SK-N-SH (cell line): ENCODE measurements at regions not wholly inside any gene's neighbourhood (a gene's known extent, or its start where the extent isn't known, plus 50 kb on each side); places are given as distances from the start of the nearest gene placed in this dataset.

ENCODE experiments used
- CTCF ChIA-PET: fragments of 300-600, 350-600 bp; formaldehyde crosslinking; extraction: SDS; loops from one replicate; lab custom pipeline; 2021; lab: Yijun Ruan, JAX
- POLR2A ChIA-PET: fragments of 350-600 bp; sonication (Branson Sonifier 250); formaldehyde crosslinking; extraction: SDS; loops from one replicate; lab custom pipeline; 2020; ENCODE audit warnings: antibody characterized with exemption, inconsistent platforms; lab: Yijun Ruan, JAX
- DNase-seq: peaks from one replicate; pipeline ENCODE4 v3.0.0; 2012
- H2AFZ ChIP-seq: fragments of 200-600 bp; sonication (generic); 2 replicates; pipeline ENCODE4 v1.8.1; 2016; ENCODE audit warnings: antibody characterized with exemption, mild to moderate bottlenecking, low read depth
- H3F3A ChIP-seq: fragments of 200-600 bp; sonication (generic); replicated peaks from 2 replicates; pipeline ENCODE3; 2016; ENCODE audit warnings: antibody characterized with exemption, mild to moderate bottlenecking; ENCODE audit not compliant: insufficient read depth
- H3K27ac ChIP-seq, 2 experiments: fragments of 200-500 bp in 1 of 2; fragments of 200-600 bp in 1 of 2; sonication (Bioruptor generic) in 1 of 2; sonication (generic), shearing (Covaris generic) in 1 of 2; 2 replicates each; pipeline versions ENCODE4 v1.5.1 to v1.6.1; 2014 to 2016; ENCODE audit warnings: low read depth in 2 of 2, inconsistent platforms in 1 of 2, low read length in 1 of 2, mild to moderate bottlenecking in 1 of 2, mixed read lengths in 1 of 2
- H3K27me3 ChIP-seq: fragments of 200-600 bp; sonication (generic), shearing (Covaris generic); 2 replicates; pipeline ENCODE4 v1.6.1; 2016; ENCODE audit warnings: mixed run types; ENCODE audit not compliant: insufficient read depth
- H3K36me3 ChIP-seq, 2 experiments: fragments of 200-500 bp in 1 of 2; fragments of 200-600 bp in 1 of 2; sonication (Bioruptor generic) in 1 of 2; sonication (generic) in 1 of 2; replicated peaks in 1 of 2; 2 replicates each; pipeline versions ENCODE3 to v1.5.1; 2014 to 2016; ENCODE audit warnings: low read length in 1 of 2, mild to moderate bottlenecking in 1 of 2; ENCODE audit not compliant: insufficient read depth in 2 of 2, control insufficient read depth in 1 of 2
- H3K4me1 ChIP-seq, 2 experiments: fragments of 200-500 bp in 1 of 2; fragments of 200-600 bp in 1 of 2; sonication (Bioruptor generic) in 1 of 2; sonication (generic), shearing (Covaris generic) in 1 of 2; 2 replicates each; pipeline versions ENCODE4 v1.5.1 to v1.6.1; 2014 to 2016; ENCODE audit warnings: low read depth in 1 of 2, low read length in 1 of 2, mixed run types in 1 of 2; ENCODE audit not compliant: insufficient read depth in 2 of 2, control insufficient read depth in 1 of 2
- H3K4me2 ChIP-seq: fragments of 200-600 bp; sonication (generic), shearing (Covaris generic); 2 replicates; pipeline ENCODE4 v1.6.1; 2017; ENCODE audit warnings: mixed run types
- H3K4me3 ChIP-seq, 2 experiments: fragments of 200-500 bp in 1 of 2; fragments of 200-600 bp in 1 of 2; sonication (Bioruptor generic) in 1 of 2; sonication (generic), shearing (Covaris generic) in 1 of 2; 2 replicates each; pipeline versions ENCODE4 v1.5.1 to v1.8.1; 2014 to 2016; ENCODE audit warnings: low read depth in 2 of 2, inconsistent platforms in 1 of 2, low read length in 1 of 2, mild to moderate bottlenecking in 1 of 2, mixed read lengths in 1 of 2, moderate library complexity in 1 of 2
- H3K79me2 ChIP-seq: fragments of 200-600 bp; sonication (generic); 2 replicates; pipeline ENCODE4 v1.8.1; 2017; ENCODE audit warnings: mild to moderate bottlenecking; ENCODE audit not compliant: insufficient read depth
- H3K9ac ChIP-seq: fragments of 200-600 bp; sonication (generic); 2 replicates; pipeline ENCODE4 v1.6.1; 2017; ENCODE audit warnings: mixed run types
- H3K9me2 ChIP-seq: fragments of 200-600 bp; sonication (generic); 2 replicates; pipeline ENCODE4 v1.6.1; 2017; ENCODE audit warnings: mixed run types
- H3K9me3 ChIP-seq: fragments of 200-600 bp; sonication (generic); 2 replicates; pipeline ENCODE4 v1.6.1; 2017; ENCODE audit warnings: mixed run types, mild to moderate bottlenecking, moderate library complexity
- H4K20me1 ChIP-seq: fragments of 200-600 bp; sonication (generic); 2 replicates; pipeline ENCODE4 v1.6.1; 2017; ENCODE audit warnings: mild to moderate bottlenecking, mixed run types; ENCODE audit not compliant: insufficient read depth
- ELF1 ChIP-seq: IDR thresholded peaks from 2 replicates; pipeline ENCODE4 v1.4.0; 2012
- FOSL2 ChIP-seq: IDR thresholded peaks from 2 replicates; pipeline ENCODE4 v1.4.0; 2012; ENCODE audit warnings: low read depth, mild to moderate bottlenecking, moderate library complexity, borderline replicate concordance
- GATA2 ChIP-seq: sonication (generic); formaldehyde crosslinking; IDR thresholded peaks from 2 replicates; pipeline ENCODE4 v1.5.0; 2020; ENCODE audit warnings: mild to moderate bottlenecking, missing genetic modification reagents
- MEF2A ChIP-seq: IDR thresholded peaks from 2 replicates; pipeline ENCODE4 v1.4.0; 2012; ENCODE audit warnings: low read depth, borderline replicate concordance
- POLR2AphosphoS5 ChIP-seq: IDR thresholded peaks from 2 replicates; pipeline ENCODE4 v1.6.1; 2012; ENCODE audit warnings: low read depth, low read length
- RCOR1 ChIP-seq: fragments of 150-350 bp; IDR thresholded peaks from 2 replicates; pipeline ENCODE4 v1.6.1; 2017; ENCODE audit warnings: antibody characterized with exemption, low read length
- TCF12 ChIP-seq: IDR thresholded peaks from 2 replicates; pipeline ENCODE4 v1.4.0; 2012
- WGBS: methylation state at CpG from one replicate; pipeline ENCODE4 v1.1.6; 2017; ENCODE audit warnings: low lambda C conversion rate; 5-methylcytosine and 5-hydroxymethylcytosine counted together
- TF ChIP-seq, protein P1 (sequence below): IDR thresholded peaks from 2 replicates; pipeline ENCODE4 v1.4.0; 2012; ENCODE audit warnings: low read depth, borderline replicate concordance
- TF ChIP-seq, protein P2 (sequence below): IDR thresholded peaks from 2 replicates; pipeline ENCODE4; 2012
- TF ChIP-seq, protein P3 (sequence below): IDR thresholded peaks from 2 replicates; pipeline ENCODE4 v1.4.0; 2012; ENCODE audit warnings: low read depth
- TF ChIP-seq, protein P4 (sequence below): IDR thresholded peaks from 2 replicates; pipeline ENCODE4 v1.4.0; 2012; ENCODE audit warnings: low read depth, borderline replicate concordance

DNA sequence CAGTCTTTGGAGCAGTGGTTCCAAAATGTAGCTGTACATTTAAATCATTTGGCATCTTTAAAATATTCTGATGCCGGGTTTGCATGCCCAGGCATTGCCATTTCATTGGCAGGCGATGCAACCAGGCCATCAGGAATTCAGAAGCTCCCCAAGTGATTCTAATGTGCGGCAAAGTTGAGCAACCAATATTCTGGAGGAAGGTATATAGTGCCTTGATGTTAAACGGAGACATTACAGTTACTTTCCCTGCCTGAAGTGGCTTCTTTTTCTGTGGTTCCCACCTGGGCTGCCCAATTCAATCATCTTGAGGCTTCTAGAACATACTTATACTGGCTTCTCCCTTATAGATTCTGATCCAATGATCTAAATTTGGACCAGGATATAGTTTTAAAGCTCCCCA, 68.7 kb upstream of the PGM2 start (continued):
- TF ChIP-seq, protein P1, sequence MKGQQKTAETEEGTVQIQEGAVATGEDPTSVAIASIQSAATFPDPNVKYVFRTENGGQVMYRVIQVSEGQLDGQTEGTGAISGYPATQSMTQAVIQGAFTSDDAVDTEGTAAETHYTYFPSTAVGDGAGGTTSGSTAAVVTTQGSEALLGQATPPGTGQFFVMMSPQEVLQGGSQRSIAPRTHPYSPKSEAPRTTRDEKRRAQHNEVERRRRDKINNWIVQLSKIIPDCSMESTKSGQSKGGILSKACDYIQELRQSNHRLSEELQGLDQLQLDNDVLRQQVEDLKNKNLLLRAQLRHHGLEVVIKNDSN: no peak
- no peak for TF ChIP-seq ELF1
- TF ChIP-seq, protein P2, sequence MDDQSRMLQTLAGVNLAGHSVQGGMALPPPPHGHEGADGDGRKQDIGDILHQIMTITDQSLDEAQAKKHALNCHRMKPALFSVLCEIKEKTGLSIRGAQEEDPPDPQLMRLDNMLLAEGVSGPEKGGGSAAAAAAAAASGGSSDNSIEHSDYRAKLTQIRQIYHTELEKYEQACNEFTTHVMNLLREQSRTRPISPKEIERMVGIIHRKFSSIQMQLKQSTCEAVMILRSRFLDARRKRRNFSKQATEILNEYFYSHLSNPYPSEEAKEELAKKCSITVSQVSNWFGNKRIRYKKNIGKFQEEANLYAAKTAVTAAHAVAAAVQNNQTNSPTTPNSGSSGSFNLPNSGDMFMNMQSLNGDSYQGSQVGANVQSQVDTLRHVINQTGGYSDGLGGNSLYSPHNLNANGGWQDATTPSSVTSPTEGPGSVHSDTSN: no peak
- no peak for TF ChIP-seq TCF12
- no peak for TF ChIP-seq MEF2A

DNA sequence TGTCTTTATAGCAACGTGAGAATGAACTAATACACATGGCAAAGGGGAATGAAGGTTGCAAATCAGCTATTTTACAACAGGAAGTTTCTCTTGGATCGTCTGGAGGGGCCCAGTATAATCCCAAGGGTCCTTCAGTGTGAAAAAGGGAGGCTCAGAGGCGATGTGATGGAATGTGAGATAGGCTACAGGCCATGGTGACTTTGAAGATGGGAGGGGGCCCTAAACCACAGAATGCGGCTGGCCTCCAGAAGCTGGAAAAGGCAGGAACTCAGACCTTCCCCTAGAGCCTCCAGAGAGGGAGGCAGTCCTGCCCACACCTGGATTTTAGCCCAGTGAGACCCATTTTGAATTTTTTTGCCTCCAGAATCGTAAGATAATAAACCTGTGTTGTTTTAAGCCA, 69.4 kb upstream of the PGM2 start:
- Histone ChIP-seq H3K27ac (no peak overlapping the region), H4K20me1 (no peaks in the 10 kb centered on the region), H3K9me3 (no peaks in the 10 kb centered on the region), H3K4me3 (no peak overlapping the region), H3K4me1 (no peaks in the 10 kb centered on the region), H3K36me3 (no peaks in the 10 kb centered on the region), H3K79me2 (no peaks in the 10 kb centered on the region), H3K27me3 (peaks cover 7% of the 10 kb centered on the region; the same call in 1 of the 2 replicates), H3K4me2 (no peak overlapping the region), H2AFZ (no peak overlapping the region), H3K9ac (no peak overlapping the region), H3K9me2 (no peaks in the 10 kb centered on the region), H3F3A (no peaks in the 10 kb centered on the region)
- ChIA-PET POLR2A (no interaction called here), CTCF (interaction anchor here (1.2 kb wide), 1 partner anchor 154 kb away, joined by 4 read pairs; no protein-coding TSS in a partner anchor)
- TF ChIP-seq GATA2 (CRISPR knock-in tag) (no peak), POLR2AphosphoS5 (no peak), FOSL2 (no peak), MEF2A (no peak), RCOR1 (no peak)
- TF ChIP-seq, protein P3, sequence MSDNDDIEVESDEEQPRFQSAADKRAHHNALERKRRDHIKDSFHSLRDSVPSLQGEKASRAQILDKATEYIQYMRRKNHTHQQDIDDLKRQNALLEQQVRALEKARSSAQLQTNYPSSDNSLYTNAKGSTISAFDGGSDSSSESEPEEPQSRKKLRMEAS: no peak
- TF ChIP-seq, protein P4, sequence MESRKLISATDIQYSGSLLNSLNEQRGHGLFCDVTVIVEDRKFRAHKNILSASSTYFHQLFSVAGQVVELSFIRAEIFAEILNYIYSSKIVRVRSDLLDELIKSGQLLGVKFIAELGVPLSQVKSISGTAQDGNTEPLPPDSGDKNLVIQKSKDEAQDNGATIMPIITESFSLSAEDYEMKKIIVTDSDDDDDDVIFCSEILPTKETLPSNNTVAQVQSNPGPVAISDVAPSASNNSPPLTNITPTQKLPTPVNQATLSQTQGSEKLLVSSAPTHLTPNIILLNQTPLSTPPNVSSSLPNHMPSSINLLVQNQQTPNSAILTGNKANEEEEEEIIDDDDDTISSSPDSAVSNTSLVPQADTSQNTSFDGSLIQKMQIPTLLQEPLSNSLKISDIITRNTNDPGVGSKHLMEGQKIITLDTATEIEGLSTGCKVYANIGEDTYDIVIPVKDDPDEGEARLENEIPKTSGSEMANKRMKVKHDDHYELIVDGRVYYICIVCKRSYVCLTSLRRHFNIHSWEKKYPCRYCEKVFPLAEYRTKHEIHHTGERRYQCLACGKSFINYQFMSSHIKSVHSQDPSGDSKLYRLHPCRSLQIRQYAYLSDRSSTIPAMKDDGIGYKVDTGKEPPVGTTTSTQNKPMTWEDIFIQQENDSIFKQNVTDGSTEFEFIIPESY: no peak
- 37% methylated on average over 5 of the region's 5 CpGs for WGBS
- no peak for DNase-seq
